Mesendoderm (in vitro differentiated cells): ENCODE measurements at regions not wholly inside any gene's neighbourhood (a gene's known extent, or its start where the extent isn't known, plus 50 kb on each side); places are given as distances from the start of the nearest gene placed in this dataset.

Source experiments
- DNase-seq: peaks from one replicate; pipeline ENCODE4 v3.0.0; 2013
- H2AK5ac ChIP-seq: 2 replicates; pipeline ENCODE4 v1.6.1; 2013; ENCODE audit warnings: low read length, inconsistent platforms
- H2BK120ac ChIP-seq: 2 replicates; pipeline ENCODE4 v1.6.1; 2013; ENCODE audit warnings: low read depth, mild to moderate bottlenecking, low read length, moderate library complexity, mixed read lengths
- H2BK15ac ChIP-seq: replicated peaks from 2 replicates; pipeline ENCODE4 v1.6.1; 2013; ENCODE audit warnings: low read depth, mild to moderate bottlenecking, moderate library complexity
- H2BK5ac ChIP-seq: 2 replicates; pipeline ENCODE4 v1.6.1; 2013; ENCODE audit warnings: low read length, inconsistent platforms
- H3K18ac ChIP-seq: 2 replicates; pipeline ENCODE4 v1.6.1; 2013; ENCODE audit warnings: mild to moderate bottlenecking, low read length, mixed read lengths
- H3K23ac ChIP-seq: one replicate; pipeline ENCODE4 v1.6.1; 2013; ENCODE audit warnings: low read length
- H3K27ac ChIP-seq: 2 replicates; pipeline ENCODE4 v1.5.1; 2013; ENCODE audit warnings: low read depth, mild to moderate bottlenecking, inconsistent platforms, low read length, moderate library complexity
- H3K27me3 ChIP-seq: 2 replicates; pipeline ENCODE4 v1.6.1; 2013; ENCODE audit warnings: low read length, control low read depth, mild to moderate bottlenecking, inconsistent platforms; ENCODE audit not compliant: insufficient read depth, poor library complexity
- H3K36me3 ChIP-seq: 2 replicates; pipeline ENCODE4 v1.6.1; 2013; ENCODE audit warnings: low read length, inconsistent platforms; ENCODE audit not compliant: control insufficient read depth, insufficient read depth
- H3K4ac ChIP-seq: one replicate; pipeline ENCODE4 v1.6.1; 2013; ENCODE audit warnings: low read depth, mild to moderate bottlenecking, low read length, moderate library complexity
- H3K4me1 ChIP-seq: 2 replicates; pipeline ENCODE4 v1.6.1; 2013; ENCODE audit warnings: low read depth, low read length, inconsistent platforms; ENCODE audit not compliant: control insufficient read depth
- H3K4me2 ChIP-seq: 2 replicates; pipeline ENCODE4 v1.6.1; 2013; ENCODE audit warnings: low read length
- H3K4me3 ChIP-seq: 2 replicates; pipeline ENCODE4 v1.5.1; 2013; ENCODE audit warnings: mild to moderate bottlenecking, low read length
- H3K56ac ChIP-seq: one replicate; pipeline ENCODE4 v1.6.1; 2013; ENCODE audit warnings: low read length
- H3K79me1 ChIP-seq: 2 replicates; pipeline ENCODE4 v1.6.1; 2013; ENCODE audit warnings: low read length, inconsistent platforms
- H3K79me2 ChIP-seq: 2 replicates; pipeline ENCODE4 v1.6.1; 2013; ENCODE audit warnings: mild to moderate bottlenecking, low read length; ENCODE audit not compliant: control insufficient read depth, insufficient read depth
- H3K9ac ChIP-seq: 2 replicates; pipeline ENCODE4 v1.6.1; 2013; ENCODE audit warnings: low read length, inconsistent platforms
- H4K5ac ChIP-seq: one replicate; pipeline ENCODE4 v1.6.1; 2013; ENCODE audit warnings: low read length
- H4K8ac ChIP-seq: one replicate; pipeline ENCODE4 v1.6.1; 2013; ENCODE audit warnings: low read depth, mild to moderate bottlenecking, control low read depth, low read length, moderate library complexity
- WGBS: extraction: QIAGEN DNeasy Blood & Tissue Kit; methylation state at CpG from one replicate; pipeline ENCODE4 v1.1.7; 2013; ENCODE audit warnings: low lambda C conversion rate, missing lambda C conversion rate; ENCODE audit not compliant: insufficient coverage; ENCODE audit errors: extremely low coverage; 5-methylcytosine and 5-hydroxymethylcytosine counted together

DNA sequence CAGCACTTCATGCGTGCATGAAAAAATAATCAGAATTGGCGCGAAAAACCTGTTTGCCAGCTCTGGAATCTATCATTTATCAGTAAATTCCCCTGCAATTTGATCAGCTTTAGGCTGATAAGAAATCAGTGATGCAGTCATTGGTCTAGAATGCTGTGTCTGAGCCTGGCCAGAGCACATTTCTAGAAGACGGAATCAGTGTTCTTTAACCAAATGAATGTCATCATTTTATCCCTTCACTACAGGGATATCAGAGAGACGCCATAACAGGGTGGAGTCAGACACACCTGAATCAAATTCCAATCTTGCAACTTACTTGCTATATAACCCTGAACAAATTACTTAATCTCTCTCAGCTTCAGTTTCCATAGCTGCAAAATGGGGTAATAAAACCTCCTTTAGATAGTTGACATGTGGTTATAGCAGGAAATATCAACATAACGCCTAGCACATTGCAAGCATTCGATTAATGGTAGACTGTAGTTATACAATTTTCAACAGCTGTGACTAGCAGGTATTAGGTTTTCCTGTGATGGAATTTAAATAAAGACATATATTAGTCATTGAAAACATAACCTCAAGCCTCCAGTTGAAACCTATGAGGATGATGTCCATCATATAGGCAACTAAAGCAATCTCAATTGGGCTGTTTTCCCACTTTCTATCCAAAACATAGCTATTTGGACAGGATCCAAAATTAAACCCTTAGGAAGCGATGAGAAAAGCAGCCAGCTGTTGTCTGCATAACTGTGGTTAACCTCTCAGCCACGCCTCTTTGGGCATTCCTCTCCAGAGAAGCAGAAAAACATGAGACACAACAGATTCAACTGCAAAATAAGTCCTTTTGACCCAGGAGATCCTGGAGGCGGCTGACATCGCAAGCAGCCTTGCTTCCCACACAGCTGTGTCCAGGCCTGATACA, 51.6 kb upstream of the UBL3 start:
- Histone ChIP-seq H3K4ac (no peak overlapping the region), H3K27ac (no peak overlapping the region), H2BK5ac (no peak overlapping the region), H3K18ac (no peak overlapping the region), H3K4me2 (no peak overlapping the region), H3K4me3 (no peak overlapping the region), H2BK120ac (no peak overlapping the region), H4K5ac (no peak overlapping the region), H3K4me1 (peaks cover 2% of the 10 kb centered on the region), H3K23ac (no peak overlapping the region), H3K9ac (no peak overlapping the region), H3K27me3 (no peaks in the 10 kb centered on the region), H3K79me2 (no peaks in the 10 kb centered on the region), H3K79me1 (no peaks in the 10 kb centered on the region), H2BK15ac (no peak overlapping the region), H3K36me3 (no peaks in the 10 kb centered on the region), H3K56ac (no peak overlapping the region), H2AK5ac (no peak overlapping the region), H4K8ac (no peak overlapping the region)
- peak; percentile 52 for DNase-seq
- WGBS, result no CpG with 5 or more reads among the region's 11 CpGs
